Large intestine (tissue), 3 donors: ENCODE measurements at regions not wholly inside any gene's neighbourhood (a gene's known extent, or its start where the extent isn't known, plus 50 kb on each side); places are given as distances from the start of the nearest gene placed in this dataset.

Experiments used
- DNase-seq, 2 donors: peaks; one replicate each; pipeline versions ENCODE4 v3.0.0 to v3.0.0-alpha.2; 2013
- H3K27ac ChIP-seq: one replicate; pipeline ENCODE4 v1.5.1; 2013; ENCODE audit warnings: low read length
- H3K27me3 ChIP-seq: 2 replicates; pipeline ENCODE4 v1.6.1; 2013; ENCODE audit warnings: low read length; ENCODE audit not compliant: control insufficient read depth, insufficient read depth
- H3K36me3 ChIP-seq: 2 replicates; pipeline ENCODE4 v1.6.1; 2013; ENCODE audit warnings: low read length; ENCODE audit not compliant: control insufficient read depth, insufficient read depth
- H3K4me1 ChIP-seq: one replicate; pipeline ENCODE4 v1.6.1; 2013; ENCODE audit warnings: low read length; ENCODE audit not compliant: control insufficient read depth, insufficient read depth
- H3K4me3 ChIP-seq: one replicate; pipeline ENCODE4 v1.5.1; 2013; ENCODE audit warnings: low read length
- H3K9me3 ChIP-seq: one replicate; pipeline ENCODE4 v1.6.1; 2013; ENCODE audit warnings: mild to moderate bottlenecking, low read depth, low read length, moderate library complexity; ENCODE audit not compliant: control insufficient read depth
- WGBS: methylation state at CpG from one replicate; pipeline ENCODE4 v1.1.5; 2013; ENCODE audit warnings: low lambda C conversion rate; ENCODE audit not compliant: insufficient coverage; 5-methylcytosine and 5-hydroxymethylcytosine counted together

DNA sequence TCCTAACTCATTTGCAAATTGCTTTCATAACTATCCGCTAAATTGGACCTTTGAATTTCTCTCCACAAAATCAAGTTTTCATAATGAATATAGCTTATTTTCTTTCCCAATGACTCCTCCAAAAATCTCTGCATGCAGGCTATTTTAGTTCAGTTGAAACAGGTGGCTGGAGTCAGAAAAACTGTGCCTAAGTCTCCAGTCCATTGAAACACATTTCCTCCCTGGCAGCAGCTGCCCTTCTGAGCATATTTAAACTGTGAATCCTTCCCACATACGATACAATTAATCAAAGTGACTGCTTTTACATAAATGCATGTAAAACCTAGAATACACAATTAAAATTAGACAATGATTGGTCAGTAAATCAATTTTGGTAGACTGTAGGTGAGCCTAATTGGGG is 344.6 kb upstream of the MARCKS start:
- Histone ChIP-seq H3K4me3 (no peak overlapping the region), H3K4me1 (no peaks in the 10 kb centered on the region), H3K9me3 (no peaks in the 10 kb centered on the region), H3K36me3 (no peaks in the 10 kb centered on the region), H3K27ac (no peak overlapping the region), H3K27me3 (no peaks in the 10 kb centered on the region)
- DNase-seq = no peak
- no CpG with 5 or more reads among the region's 2 CpGs for WGBS

DNA sequence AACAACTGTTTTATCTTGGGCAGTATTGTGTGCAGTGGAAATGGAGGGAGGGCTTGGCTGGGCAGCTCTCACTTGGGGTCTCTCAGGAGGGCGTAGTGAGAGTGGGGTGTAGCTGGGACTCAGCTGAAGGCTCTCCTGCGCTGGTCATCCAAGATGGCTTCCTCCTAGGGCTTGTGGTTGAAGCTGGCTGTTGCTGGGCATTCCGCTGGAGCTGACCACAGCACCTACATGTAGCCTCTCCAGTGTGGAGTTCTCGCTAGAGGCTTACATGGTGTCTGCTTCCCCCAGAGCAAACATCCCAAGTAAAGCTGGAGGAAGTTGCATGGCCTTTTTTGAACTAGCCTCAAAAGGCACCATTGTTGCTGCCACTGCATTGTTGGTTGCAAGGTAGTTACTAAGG is 344.1 kb upstream of the MARCKS start:
- WGBS = no CpG with 5 or more reads among the region's 4 CpGs

DNA sequence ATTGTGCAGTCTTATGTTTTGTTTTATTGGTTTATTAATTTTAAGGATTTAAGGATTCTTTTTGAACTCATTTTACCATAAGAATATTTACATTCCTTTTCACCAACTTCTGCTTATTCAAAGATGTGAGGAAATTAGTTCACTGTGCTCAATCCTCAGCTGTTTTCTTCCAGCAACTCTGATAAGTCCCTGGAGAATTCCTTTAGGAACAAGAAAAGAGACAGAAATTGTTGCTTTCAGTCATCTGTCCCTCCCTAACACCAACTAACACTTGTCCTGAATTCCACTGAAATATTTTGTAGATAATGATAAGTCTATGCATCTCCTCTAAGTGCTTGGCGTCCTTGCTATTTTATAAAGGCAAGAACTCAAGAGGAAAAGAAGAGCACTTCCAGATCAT is 334.8 kb upstream of the MARCKS start:
- H3K9me3 ChIP-seq = no peaks in the 10 kb centered on the region
- H3K27me3 ChIP-seq = no peaks in the 10 kb centered on the region
- no peaks in the 10 kb centered on the region for H3K4me1 ChIP-seq
- no peak overlapping the region for H3K27ac ChIP-seq
- no peaks in the 10 kb centered on the region for H3K36me3 ChIP-seq
- no peak overlapping the region for H3K4me3 ChIP-seq
- 86% methylated on average over 1 of the region's 1 CpG for WGBS
- DNase-seq = no peak

More for the DNA sequence above, 344.1 kb upstream of the MARCKS start:
- H3K27ac ChIP-seq = no peak overlapping the region
- no peak overlapping the region for H3K4me3 ChIP-seq
- no peaks in the 10 kb centered on the region for H3K27me3 ChIP-seq
- no peaks in the 10 kb centered on the region for H3K9me3 ChIP-seq
- no peaks in the 10 kb centered on the region for H3K4me1 ChIP-seq
- DNase-seq = no peak
- H3K36me3 ChIP-seq = no peaks in the 10 kb centered on the region

DNA sequence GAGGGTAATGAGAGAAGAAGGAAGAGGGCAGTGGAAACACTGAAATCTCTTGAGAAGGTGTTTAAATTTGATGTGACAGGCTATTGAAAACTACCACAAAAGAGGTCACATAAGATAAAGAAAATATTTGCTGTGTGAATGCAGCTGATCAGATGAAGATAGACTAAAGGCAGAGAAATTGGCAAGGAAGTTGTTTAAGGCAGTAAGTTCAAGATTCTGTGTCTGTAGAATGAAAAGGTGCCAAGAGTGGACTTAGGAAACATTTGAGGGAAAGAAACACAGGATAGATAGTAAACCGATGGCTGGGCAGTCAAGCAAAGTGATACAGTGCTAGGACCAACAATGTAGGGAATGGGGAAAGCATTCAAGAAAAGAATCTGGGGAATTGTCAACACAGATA is 332.3 kb upstream of the MARCKS start:
- no peak overlapping the region for H3K4me3 ChIP-seq
- H3K9me3 ChIP-seq = no peaks in the 10 kb centered on the region
- no peak overlapping the region for H3K27ac ChIP-seq
- H3K4me1 ChIP-seq = no peaks in the 10 kb centered on the region
- DNase-seq = no peak
- 60% methylated on average over 1 of the region's 1 CpG for WGBS
- H3K27me3 ChIP-seq = no peaks in the 10 kb centered on the region
- H3K36me3 ChIP-seq = no peaks in the 10 kb centered on the region

DNA sequence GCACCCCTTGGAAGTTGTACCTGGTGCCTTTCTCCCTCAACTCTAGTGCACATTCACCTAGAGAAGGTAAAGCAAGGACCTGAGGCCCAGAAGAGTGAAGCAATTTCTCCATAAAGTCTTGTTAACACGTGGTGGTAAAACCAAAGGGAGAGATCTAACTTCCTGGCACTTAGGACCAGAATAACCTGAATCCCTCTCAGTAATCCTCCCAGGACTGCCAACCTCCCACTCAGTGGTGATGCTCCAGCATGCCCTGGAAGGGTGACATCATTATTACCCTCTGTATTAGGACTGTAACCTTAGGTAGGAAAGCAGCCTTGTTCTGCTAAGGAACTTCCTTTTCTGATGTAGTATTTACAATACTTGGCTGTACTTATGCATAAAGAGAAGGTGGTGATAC is 330.6 kb upstream of the MARCKS start:
- Histone ChIP-seq H3K36me3 (no peaks in the 10 kb centered on the region), H3K27ac (no peak overlapping the region), H3K4me3 (no peak overlapping the region), H3K4me1 (no peaks in the 10 kb centered on the region), H3K27me3 (no peaks in the 10 kb centered on the region), H3K9me3 (no peaks in the 10 kb centered on the region)
- DNase-seq = no peak
- WGBS = no CpG with 5 or more reads among the region's 1 CpG

DNA sequence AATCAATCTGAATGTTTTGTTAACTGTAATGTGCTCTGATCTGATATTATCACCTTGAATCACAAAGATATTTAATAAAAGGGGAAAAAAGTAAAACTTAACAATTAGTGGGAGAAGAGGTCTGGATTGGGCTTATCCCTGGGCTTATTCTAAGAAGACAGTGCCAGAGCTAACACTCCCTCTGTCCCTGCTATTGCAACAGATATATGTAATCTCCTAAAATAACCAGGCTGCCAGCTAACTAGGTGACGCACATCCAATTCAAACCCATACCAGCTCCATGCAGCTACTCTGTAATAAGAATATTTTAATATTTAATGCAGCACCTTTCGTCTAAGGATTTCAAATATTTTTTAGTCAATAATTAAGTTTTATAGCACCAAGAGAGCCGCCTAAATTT is 330.1 kb upstream of the MARCKS start:
- Histone ChIP-seq H3K4me3 (no peak overlapping the region), H3K27me3 (no peaks in the 10 kb centered on the region), H3K9me3 (no peaks in the 10 kb centered on the region), H3K4me1 (no peaks in the 10 kb centered on the region), H3K36me3 (no peaks in the 10 kb centered on the region), H3K27ac (no peak overlapping the region)
- DNase-seq = no peak
- WGBS = 40% methylated on average over 2 of the region's 3 CpGs

DNA sequence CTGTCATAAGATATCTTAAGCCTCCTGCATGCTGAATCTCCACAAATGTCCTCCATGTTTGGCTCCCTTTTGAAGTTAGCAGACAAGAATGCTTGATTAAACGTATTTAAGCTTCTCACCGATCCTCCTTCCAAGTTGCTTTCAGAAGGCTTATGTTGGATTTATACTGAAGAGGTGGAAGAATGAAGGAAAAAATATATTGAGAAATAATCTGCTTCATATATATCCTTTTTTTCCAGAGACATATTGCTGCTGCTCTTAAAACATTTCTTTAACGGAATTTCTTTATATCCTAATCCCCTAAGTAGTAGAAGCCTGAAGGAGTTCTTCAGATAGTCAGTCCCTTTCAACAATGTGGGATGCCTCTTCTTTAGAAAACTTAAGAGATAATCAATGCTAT is 329.0 kb upstream of the MARCKS start:
- H3K36me3 ChIP-seq = no peaks in the 10 kb centered on the region
- no peaks in the 10 kb centered on the region for H3K4me1 ChIP-seq
- no peak overlapping the region for H3K4me3 ChIP-seq
- H3K27ac ChIP-seq = no peak overlapping the region
- DNase-seq = no peak
- H3K27me3 ChIP-seq = no peaks in the 10 kb centered on the region
- WGBS = no CpG with 5 or more reads among the region's 3 CpGs
- no peaks in the 10 kb centered on the region for H3K9me3 ChIP-seq

DNA sequence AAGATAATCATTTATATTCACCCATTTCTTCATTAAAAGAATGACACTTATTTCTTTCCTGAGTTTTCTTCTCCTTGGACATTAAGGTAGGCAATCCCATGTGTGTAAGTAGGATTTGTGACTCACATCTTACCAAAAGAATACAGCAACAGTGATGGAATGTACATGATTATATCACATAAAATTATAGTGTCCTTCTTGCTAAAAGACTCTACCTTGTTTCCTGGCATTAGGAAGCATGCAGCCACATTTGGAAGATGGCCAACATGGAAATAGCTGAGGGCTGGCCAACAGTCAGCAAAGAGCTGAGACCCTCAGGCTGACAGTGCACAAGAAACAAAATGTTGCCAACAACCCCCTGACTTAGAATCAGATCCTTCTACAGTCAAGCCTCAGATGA is 327.9 kb upstream of the MARCKS start:
- no peak for DNase-seq
- Histone ChIP-seq H3K27me3 (no peaks in the 10 kb centered on the region), H3K9me3 (no peaks in the 10 kb centered on the region), H3K4me3 (no peak overlapping the region), H3K27ac (no peak overlapping the region), H3K4me1 (no peaks in the 10 kb centered on the region), H3K36me3 (no peaks in the 10 kb centered on the region)

DNA sequence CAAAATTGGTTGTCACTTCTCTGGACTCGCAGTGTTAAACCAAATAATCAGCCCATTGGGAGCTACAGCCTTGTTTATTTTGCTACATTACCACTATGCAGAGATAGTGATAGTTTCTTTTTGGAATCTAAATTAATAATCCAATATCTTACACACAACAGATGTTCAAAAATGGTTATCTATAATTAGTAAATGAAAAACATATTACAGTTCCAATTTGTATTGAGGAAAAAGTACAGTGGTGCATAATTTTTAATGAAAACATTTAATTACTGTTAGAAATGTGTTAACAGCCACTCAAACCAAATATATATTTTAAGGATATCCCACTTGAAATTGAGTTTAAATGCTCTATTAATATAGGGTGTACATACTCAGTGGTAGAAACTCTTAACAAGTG is 327.3 kb upstream of the MARCKS start:
- Histone ChIP-seq H3K9me3 (no peaks in the 10 kb centered on the region), H3K27ac (no peak overlapping the region), H3K4me1 (no peaks in the 10 kb centered on the region), H3K27me3 (no peaks in the 10 kb centered on the region), H3K36me3 (no peaks in the 10 kb centered on the region), H3K4me3 (no peak overlapping the region)
- 80% methylated on average over 1 of the region's 1 CpG for WGBS
- no peak for DNase-seq

DNA sequence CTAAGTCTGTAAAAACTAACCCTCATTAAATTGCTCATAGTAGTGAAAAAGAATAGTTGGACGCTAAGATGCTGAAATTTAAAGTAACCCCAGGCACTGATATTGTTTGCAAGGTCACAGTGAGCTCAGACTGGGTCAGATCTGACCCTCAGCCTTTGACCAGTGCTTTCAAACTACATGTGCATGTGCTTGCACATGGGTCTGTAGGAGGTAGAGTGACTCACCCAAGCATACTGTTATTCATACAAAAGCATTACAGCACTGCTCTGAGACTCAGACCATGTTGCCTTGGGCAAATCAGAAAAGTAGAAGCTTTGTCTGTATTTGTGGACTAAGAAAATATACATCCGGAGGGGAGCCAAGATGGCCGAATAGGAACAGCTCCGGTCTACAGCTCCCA is 326.4 kb upstream of the MARCKS start:
- Histone ChIP-seq H3K4me3 (no peak overlapping the region), H3K27me3 (no peaks in the 10 kb centered on the region), H3K9me3 (no peaks in the 10 kb centered on the region), H3K27ac (no peak overlapping the region), H3K4me1 (no peaks in the 10 kb centered on the region), H3K36me3 (no peaks in the 10 kb centered on the region)
- WGBS = 100% methylated on average over 1 of the region's 4 CpGs
- no peak for DNase-seq

DNA sequence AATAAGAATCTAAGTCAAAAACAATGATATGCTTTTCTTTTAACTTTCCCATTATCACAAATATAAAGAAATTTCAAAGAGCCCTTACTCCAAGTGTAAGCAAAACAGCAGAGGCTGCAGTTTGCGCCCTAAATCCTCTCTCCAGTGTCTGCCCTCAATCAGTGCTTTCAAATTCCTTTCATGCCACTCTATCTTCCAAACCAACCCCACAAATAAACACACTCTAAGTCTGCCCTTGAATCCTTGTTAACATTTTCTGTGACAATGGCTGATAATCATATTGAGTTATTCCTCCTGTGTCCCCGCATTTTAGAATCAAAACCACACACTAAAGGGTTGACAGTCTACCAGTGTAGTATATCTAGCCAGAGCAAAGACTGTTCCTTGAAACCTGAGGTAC is 317.9 kb upstream of the MARCKS start:
- DNase-seq = no peak
- no peaks in the 10 kb centered on the region for H3K36me3 ChIP-seq
- no peaks in the 10 kb centered on the region for H3K27me3 ChIP-seq
- no peak overlapping the region for H3K4me3 ChIP-seq
- H3K27ac ChIP-seq = no peak overlapping the region
- no peaks in the 10 kb centered on the region for H3K9me3 ChIP-seq
- H3K4me1 ChIP-seq = no peaks in the 10 kb centered on the region
- WGBS = 80% methylated on average over 1 of the region's 2 CpGs
